Fibroblast of lung (primary cell): ENCODE measurements at regions not wholly inside any gene's neighbourhood (a gene's known extent, or its start where the extent isn't known, plus 50 kb on each side); places are given as distances from the start of the nearest gene placed in this dataset.
A peak's percentile ranks its signal among the peaks of the same experiment; 100 is the strongest.
"Not testable (repeated sequence)": the region's sequence is repeated elsewhere in the genome, so short reads cannot be mapped to it uniquely, and the experiment has no call there.

Source experiments
- DNase-seq, 2 donors: peaks; one replicate each; pipeline versions ENCODE4 v3.0.0 to v3.0.0-alpha.2; 2010; ENCODE audit warnings: low read depth in 2 of 2
- H2AFZ ChIP-seq: 2 replicates; pipeline ENCODE4 v1.5.1; 2012; ENCODE audit warnings: low read length, control low read depth, inconsistent platforms
- H3K27ac ChIP-seq: 2 replicates; pipeline ENCODE4 v1.5.1; 2011; ENCODE audit warnings: low read length, control low read depth; ENCODE audit not compliant: insufficient read depth
- H3K27me3 ChIP-seq: 2 replicates; pipeline ENCODE4 v1.5.1; 2011; ENCODE audit warnings: mild to moderate bottlenecking, low read length; ENCODE audit not compliant: control insufficient read depth, insufficient read depth
- H3K36me3 ChIP-seq: 2 replicates; pipeline ENCODE4 v1.5.1; 2011; ENCODE audit warnings: low read length; ENCODE audit not compliant: control insufficient read depth, insufficient read depth
- H3K4me1 ChIP-seq: 2 replicates; pipeline ENCODE4 v1.5.1; 2011; ENCODE audit warnings: low read length; ENCODE audit not compliant: control insufficient read depth, insufficient read depth; ENCODE audit errors: extremely low read depth
- H3K4me2 ChIP-seq: 2 replicates; pipeline ENCODE4 v1.5.1; 2011; ENCODE audit warnings: low read length, control low read depth; ENCODE audit not compliant: insufficient read depth; ENCODE audit errors: extremely low read depth
- H3K4me3 ChIP-seq, 4 experiments: fragments of 200-600 bp in 1 of 4; sonication (generic) in 1 of 4; replicated peaks in 1 of 4; 2 replicates each; pipeline ENCODE4 v1.5.1; 2011 to 2016; ENCODE audit warnings: low read length in 4 of 4, low read depth in 3 of 4, mild to moderate bottlenecking in 3 of 4, control low read depth in 2 of 4, inconsistent platforms in 1 of 4, mixed read lengths in 1 of 4; ENCODE audit not compliant: insufficient read depth in 1 of 4; ENCODE audit errors: control extremely low read depth in 1 of 4
- H3K79me2 ChIP-seq: 2 replicates; pipeline ENCODE4 v1.5.1; 2012; ENCODE audit warnings: mild to moderate bottlenecking, low read length, inconsistent platforms; ENCODE audit not compliant: control insufficient read depth, insufficient read depth
- H3K9ac ChIP-seq: 2 replicates; pipeline ENCODE4 v1.5.1; 2011; ENCODE audit warnings: mild to moderate bottlenecking, low read length, control low read depth; ENCODE audit not compliant: insufficient read depth
- H3K9me3 ChIP-seq: 2 replicates; pipeline ENCODE4 v1.5.1; 2012; ENCODE audit warnings: low read depth, low read length; ENCODE audit not compliant: control insufficient read depth, insufficient read depth
- H4K20me1 ChIP-seq: 2 replicates; pipeline ENCODE4 v1.5.1; 2011; ENCODE audit warnings: low read length; ENCODE audit not compliant: control insufficient read depth, insufficient read depth; ENCODE audit errors: extremely low read depth
- EZH2 ChIP-seq: IDR thresholded peaks from 2 replicates; pipeline ENCODE4 v1.5.1; 2012; ENCODE audit warnings: low read length, control low read depth, mild to moderate bottlenecking; ENCODE audit errors: missing control alignments
- TF ChIP-seq, protein P1 (sequence below), 2 donors: IDR thresholded peaks in 1 of 2; conservative IDR thresholded peaks in 1 of 2; 1 replicate in 1 of 2; 2 replicates in 1 of 2; pipeline ENCODE4 v1.5.1; 2011 to 2012; ENCODE audit warnings: low read length in 2 of 2, control low read depth in 1 of 2, inconsistent platforms in 1 of 2, low read depth in 1 of 2, mild to moderate bottlenecking in 1 of 2

DNA sequence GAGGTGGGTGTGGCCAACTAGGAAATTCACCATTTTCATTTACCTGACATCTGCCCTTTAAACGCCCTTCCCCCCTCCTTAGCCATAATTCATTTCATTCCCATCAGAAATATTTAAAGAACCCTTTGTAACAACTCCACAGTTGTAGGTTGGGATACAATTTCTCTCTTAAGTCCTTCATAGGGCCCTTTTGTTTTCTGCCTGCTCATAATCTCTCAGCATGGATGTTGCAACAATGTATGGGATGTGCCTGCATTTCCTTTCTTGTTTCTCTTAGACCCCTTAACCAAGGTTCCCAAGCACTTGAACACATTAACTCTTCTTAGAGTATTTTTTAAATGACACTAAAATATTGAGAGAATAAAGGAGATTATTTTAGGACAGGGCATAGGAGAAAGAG, 51.7 kb upstream of the MYO10 start:
- no peak overlapping the region for H3K4me3 ChIP-seq
- H2AFZ ChIP-seq = no peak overlapping the region
- no peaks in the 10 kb centered on the region for H3K79me2 ChIP-seq
- H3K4me2 ChIP-seq = no peak overlapping the region
- TF ChIP-seq EZH2 = no peak
- no peaks in the 10 kb centered on the region for H3K4me1 ChIP-seq
- no peaks in the 10 kb centered on the region for H3K9me3 ChIP-seq
- no peaks in the 10 kb centered on the region for H4K20me1 ChIP-seq
- no peaks in the 10 kb centered on the region for H3K36me3 ChIP-seq
- DNase-seq = no peak
- H3K27ac ChIP-seq = no peak overlapping the region
- H3K9ac ChIP-seq = no peak overlapping the region
- H3K27me3 ChIP-seq = no peaks in the 10 kb centered on the region

DNA sequence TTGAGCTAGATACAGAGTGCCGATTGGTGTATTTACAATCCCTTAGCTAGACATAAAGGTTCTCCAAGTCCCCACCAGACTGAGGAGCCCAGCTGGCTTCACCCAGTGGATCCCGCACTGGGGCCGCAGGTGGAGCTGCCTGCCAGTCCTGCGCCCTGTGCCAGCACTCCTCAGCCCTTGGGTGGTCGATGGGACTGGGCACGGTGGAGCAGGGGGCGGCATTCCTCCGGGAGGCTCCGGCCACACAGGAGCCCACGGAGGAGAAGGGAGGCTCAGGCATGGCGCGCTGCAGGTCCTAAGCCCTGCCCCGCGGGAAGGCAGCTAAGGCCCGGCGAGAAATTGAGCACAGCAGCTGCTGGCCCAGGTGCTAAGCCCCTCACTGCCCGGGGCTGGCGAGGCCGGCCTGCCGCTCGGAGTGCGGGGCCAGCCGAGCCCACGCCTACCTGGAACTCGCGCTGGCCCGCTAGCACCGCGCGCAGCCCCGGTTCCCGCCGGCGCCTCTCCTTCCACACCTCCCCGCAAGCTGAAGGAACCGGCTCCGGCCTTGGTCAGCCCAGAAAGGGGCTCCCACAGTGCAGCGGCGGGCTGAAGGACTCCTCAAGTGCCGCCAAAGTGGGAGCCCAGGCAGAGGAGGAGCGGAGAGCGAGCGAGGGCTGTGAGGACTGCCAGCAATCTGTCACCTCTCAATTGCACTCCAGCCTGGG, 54.9 kb upstream of the MYO10 start:
- H3K4me2 ChIP-seq, H2AFZ ChIP-seq, H3K27me3 ChIP-seq, H3K9me3 ChIP-seq, H3K27ac ChIP-seq, H3K4me1 ChIP-seq, H3K79me2 ChIP-seq, H3K9ac ChIP-seq, H3K36me3 ChIP-seq, H4K20me1 ChIP-seq, DNase-seq, H3K4me3 ChIP-seq: not testable (repeated sequence)

DNA sequence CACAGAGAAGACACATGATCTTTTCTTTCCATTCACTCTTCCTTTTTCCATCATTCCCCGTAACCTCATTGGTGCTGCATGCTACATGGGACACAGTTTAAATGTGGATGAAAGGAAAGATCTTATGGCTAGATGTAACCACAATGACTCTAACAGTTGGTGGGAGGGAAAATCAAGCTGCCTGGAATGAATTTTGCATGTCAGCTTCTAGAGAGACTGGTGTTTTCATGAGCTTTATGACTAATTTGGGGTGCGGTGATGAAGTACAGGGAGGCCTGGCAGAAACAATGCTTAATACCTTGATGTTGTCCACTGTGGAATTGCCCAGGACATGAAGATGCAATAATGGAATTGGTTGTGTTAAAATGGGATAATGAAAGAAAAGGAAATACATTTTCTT, 55.9 kb upstream of the MYO10 start:
- peak; percentile 27 to 92 for DNase-seq
- no peak overlapping the region for H3K27ac ChIP-seq
- H3K4me3 ChIP-seq = no peak overlapping the region
- no peaks in the 10 kb centered on the region for H3K79me2 ChIP-seq
- no peak overlapping the region for H3K9ac ChIP-seq
- H2AFZ ChIP-seq = no peak overlapping the region
- no peaks in the 10 kb centered on the region for H3K27me3 ChIP-seq
- peaks cover 5% of the 10 kb centered on the region for H3K4me1 ChIP-seq
- no peaks in the 10 kb centered on the region for H3K36me3 ChIP-seq
- no peaks in the 10 kb centered on the region for H4K20me1 ChIP-seq
- TF ChIP-seq, protein P1, sequence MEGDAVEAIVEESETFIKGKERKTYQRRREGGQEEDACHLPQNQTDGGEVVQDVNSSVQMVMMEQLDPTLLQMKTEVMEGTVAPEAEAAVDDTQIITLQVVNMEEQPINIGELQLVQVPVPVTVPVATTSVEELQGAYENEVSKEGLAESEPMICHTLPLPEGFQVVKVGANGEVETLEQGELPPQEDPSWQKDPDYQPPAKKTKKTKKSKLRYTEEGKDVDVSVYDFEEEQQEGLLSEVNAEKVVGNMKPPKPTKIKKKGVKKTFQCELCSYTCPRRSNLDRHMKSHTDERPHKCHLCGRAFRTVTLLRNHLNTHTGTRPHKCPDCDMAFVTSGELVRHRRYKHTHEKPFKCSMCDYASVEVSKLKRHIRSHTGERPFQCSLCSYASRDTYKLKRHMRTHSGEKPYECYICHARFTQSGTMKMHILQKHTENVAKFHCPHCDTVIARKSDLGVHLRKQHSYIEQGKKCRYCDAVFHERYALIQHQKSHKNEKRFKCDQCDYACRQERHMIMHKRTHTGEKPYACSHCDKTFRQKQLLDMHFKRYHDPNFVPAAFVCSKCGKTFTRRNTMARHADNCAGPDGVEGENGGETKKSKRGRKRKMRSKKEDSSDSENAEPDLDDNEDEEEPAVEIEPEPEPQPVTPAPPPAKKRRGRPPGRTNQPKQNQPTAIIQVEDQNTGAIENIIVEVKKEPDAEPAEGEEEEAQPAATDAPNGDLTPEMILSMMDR (conservative IDR thresholded peaks at IDR 0.05 in 1 of 2, IDR thresholded peaks at IDR 0.05 in 1 of 2; ENCODE audit: low read depth in 1 of 2, low read length in 2 of 2) = no peak
- TF ChIP-seq EZH2 = no peak
- H3K9me3 ChIP-seq = no peaks in the 10 kb centered on the region
- H3K4me2 ChIP-seq = no peak overlapping the region

DNA sequence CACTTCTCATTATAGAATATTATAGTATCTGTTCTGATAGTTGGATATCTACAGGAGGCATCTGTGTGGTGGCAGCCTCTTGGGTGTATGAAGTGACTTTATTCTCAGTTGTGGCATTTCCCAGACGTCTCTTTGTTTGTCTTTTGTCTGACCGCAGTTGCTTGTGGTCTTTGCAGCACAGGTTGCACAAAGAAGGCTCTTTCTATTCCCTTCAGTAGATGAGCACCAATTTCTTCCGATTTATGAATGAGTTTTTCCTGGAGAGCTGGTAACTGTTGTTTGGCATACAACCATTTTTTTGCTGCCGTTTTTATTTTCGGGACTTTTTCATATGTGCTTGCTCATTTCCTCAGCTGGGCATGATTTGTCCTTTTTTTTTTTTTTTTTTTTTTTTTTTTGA, 56.4 kb upstream of the MYO10 start:
- Histone ChIP-seq H3K9ac (no peak overlapping the region), H4K20me1 (no peaks in the 10 kb centered on the region), H3K79me2 (no peaks in the 10 kb centered on the region), H3K27ac (no peak overlapping the region), H2AFZ (no peak overlapping the region), H3K4me3 (no peak overlapping the region), H3K27me3 (no peaks in the 10 kb centered on the region), H3K4me2 (no peak overlapping the region), H3K9me3 (no peaks in the 10 kb centered on the region), H3K4me1 (peaks cover 5% of the 10 kb centered on the region), H3K36me3 (no peaks in the 10 kb centered on the region)
- peak in 1 of 2 donors; percentile 82 for DNase-seq
- no peak for TF ChIP-seq EZH2
- TF ChIP-seq, protein P1 (conservative IDR thresholded peaks at IDR 0.05 in 1 of 2, IDR thresholded peaks at IDR 0.05 in 1 of 2; ENCODE audit: low read depth in 1 of 2, low read length in 2 of 2) = no peak
